Right lobe of liver (tissue), 4 donors: ENCODE measurements at regions not wholly inside any gene's neighbourhood (a gene's known extent, or its start where the extent isn't known, plus 50 kb on each side); places are given as distances from the start of the nearest gene placed in this dataset.
"Not testable (repeated sequence)": the region's sequence is repeated elsewhere in the genome, so short reads cannot be mapped to it uniquely, and the experiment has no call there.

Source experiments
- POLR2A ChIP-seq: fragments of 450-650 bp; IDR thresholded peaks from one replicate; pipeline ENCODE4 v1.6.1; 2017; ENCODE audit warnings: antibody characterized with exemption, mild to moderate bottlenecking
- TF ChIP-seq, protein P1 (sequence below), 4 donors: fragments of 200-600 bp in 3 of 4; fragments of 450-650 bp in 1 of 4; IDR thresholded peaks; one replicate each; pipeline versions ENCODE4 v1.5.1 to v1.8.0; 2016 to 2022; ENCODE audit warnings: antibody characterized with exemption in 4 of 4, mild to moderate bottlenecking in 2 of 4
- donor health status: DM: no; HTN: no; CAD: no.
- donor health status: DM: no; HTN: no; CAD: no.
- donor health status: DM: no; HTN: yes; CAD: no.

DNA sequence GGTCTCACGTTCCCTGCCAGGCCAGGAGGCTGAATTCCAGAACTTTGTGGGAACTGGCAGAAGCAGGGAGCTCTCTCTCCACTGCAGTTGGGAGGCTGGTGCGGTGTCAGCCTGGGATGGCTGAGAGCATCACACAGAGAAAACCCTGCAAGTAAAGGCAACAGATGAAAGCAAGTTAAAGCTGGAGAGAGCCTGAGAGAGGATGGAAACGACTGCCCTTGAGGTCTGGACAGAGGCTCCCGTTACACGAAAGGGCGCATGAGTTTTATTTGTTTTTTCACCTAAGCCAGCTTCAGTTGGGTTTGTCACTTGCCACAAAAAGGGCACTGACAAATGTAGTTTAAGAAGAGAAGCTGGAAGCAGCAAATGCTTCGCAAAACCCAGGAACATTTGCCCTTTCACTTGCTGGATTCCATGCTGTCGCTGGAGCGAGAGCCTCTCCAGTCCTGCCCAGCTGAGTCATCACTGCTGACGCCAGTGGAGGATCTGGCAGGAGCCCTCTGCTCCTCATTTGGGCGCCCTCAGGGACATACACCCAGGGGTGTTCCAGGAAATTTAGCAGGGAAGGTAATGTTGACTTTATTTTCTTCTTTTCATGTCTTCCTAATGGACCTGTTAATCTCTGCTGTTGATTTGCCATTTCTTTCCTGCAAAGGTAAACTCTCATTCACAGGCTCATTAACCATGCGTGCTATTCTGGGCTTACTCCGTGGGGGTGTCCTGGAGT, 308.8 kb upstream of the SFSWAP start:
- TF ChIP-seq, protein P1, sequence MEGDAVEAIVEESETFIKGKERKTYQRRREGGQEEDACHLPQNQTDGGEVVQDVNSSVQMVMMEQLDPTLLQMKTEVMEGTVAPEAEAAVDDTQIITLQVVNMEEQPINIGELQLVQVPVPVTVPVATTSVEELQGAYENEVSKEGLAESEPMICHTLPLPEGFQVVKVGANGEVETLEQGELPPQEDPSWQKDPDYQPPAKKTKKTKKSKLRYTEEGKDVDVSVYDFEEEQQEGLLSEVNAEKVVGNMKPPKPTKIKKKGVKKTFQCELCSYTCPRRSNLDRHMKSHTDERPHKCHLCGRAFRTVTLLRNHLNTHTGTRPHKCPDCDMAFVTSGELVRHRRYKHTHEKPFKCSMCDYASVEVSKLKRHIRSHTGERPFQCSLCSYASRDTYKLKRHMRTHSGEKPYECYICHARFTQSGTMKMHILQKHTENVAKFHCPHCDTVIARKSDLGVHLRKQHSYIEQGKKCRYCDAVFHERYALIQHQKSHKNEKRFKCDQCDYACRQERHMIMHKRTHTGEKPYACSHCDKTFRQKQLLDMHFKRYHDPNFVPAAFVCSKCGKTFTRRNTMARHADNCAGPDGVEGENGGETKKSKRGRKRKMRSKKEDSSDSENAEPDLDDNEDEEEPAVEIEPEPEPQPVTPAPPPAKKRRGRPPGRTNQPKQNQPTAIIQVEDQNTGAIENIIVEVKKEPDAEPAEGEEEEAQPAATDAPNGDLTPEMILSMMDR (IDR thresholded peaks at IDR 0.05): not testable (repeated sequence)
- TF ChIP-seq POLR2A: not testable (repeated sequence)
